Colonic mucosa (tissue), 4 donors: ENCODE measurements at regions not wholly inside any gene's neighbourhood (a gene's known extent, or its start where the extent isn't known, plus 50 kb on each side); places are given as distances from the start of the nearest gene placed in this dataset.

Source experiments
- DNase-seq: peaks from one replicate; pipeline ENCODE4 v3.0.0-alpha.2; 2020
- H3K27ac ChIP-seq: fragments of 200-600 bp; one replicate; pipeline ENCODE4 v1.8.0; 2021
- H3K27me3 ChIP-seq: fragments of 200-600 bp; one replicate; pipeline ENCODE4 v1.8.0; 2021
- H3K36me3 ChIP-seq: fragments of 200-600 bp; one replicate; pipeline ENCODE4 v1.8.0; 2021
- H3K4me1 ChIP-seq: fragments of 200-600 bp; one replicate; pipeline ENCODE4 v1.8.0; 2021; ENCODE audit warnings: mild to moderate bottlenecking
- H3K4me3 ChIP-seq: fragments of 200-600 bp; one replicate; pipeline ENCODE4 v1.8.0; 2021
- H3K9ac ChIP-seq, 2 donors: one replicate each; pipeline ENCODE4 v1.7.0; 2013; ENCODE audit warnings: control low read depth in 2 of 2, low read depth in 2 of 2, low read length in 2 of 2
- H3K9me3 ChIP-seq: fragments of 200-600 bp; one replicate; pipeline ENCODE4 v1.8.0; 2021
- CTCF ChIP-seq: fragments of 200-600 bp; IDR thresholded peaks from one replicate; pipeline ENCODE4 v1.8.0; 2022; ENCODE audit warnings: antibody characterized with exemption, mild to moderate bottlenecking
- intact Hi-C: fragments of 100-400 bp; cut with DNase I; formaldehyde crosslinking; loops from one replicate; pipeline ENCODE4 v1.14.1; 2022
- donor health status: healthy.
- donor health status: DM: no; HTN: no; CAD: no.
- donor health status: DM: no; HTN: no; CAD: no.

- H3K27ac ChIP-seq, result no peak overlapping the region
- H3K9ac ChIP-seq, result no peak overlapping the region
- H3K9me3 ChIP-seq, result no peaks in the 10 kb centered on the region
- intact Hi-C loops, result no loop called here
- H3K36me3 ChIP-seq, result no peaks in the 10 kb centered on the region
- H3K4me3 ChIP-seq, result no peak overlapping the region
- no peaks in the 10 kb centered on the region for H3K4me1 ChIP-seq
- no peak for TF ChIP-seq CTCF
- no peak for DNase-seq
- no peaks in the 10 kb centered on the region for H3K27me3 ChIP-seq
Measured at GRCh38 chrX:107502316-107502715, 52.9 kb downstream of the FRMPD3 start.

GRCh38 chrX:107504006-107504405 lies 54.6 kb downstream of the FRMPD3 start:
- TF ChIP-seq CTCF, result no peak
- intact Hi-C loops, result no loop called here

GRCh38 chrX:107505223-107505622 lies 55.8 kb downstream of the FRMPD3 start:
- Histone ChIP-seq H3K4me1 (no peaks in the 10 kb centered on the region), H3K27me3 (no peaks in the 10 kb centered on the region), H3K9ac (no peak overlapping the region), H3K36me3 (no peaks in the 10 kb centered on the region), H3K9me3 (no peaks in the 10 kb centered on the region), H3K27ac (no peak overlapping the region), H3K4me3 (no peak overlapping the region)
- DNase-seq, result no peak
- no peak for TF ChIP-seq CTCF
- intact Hi-C loops, result no loop called here

More at GRCh38 chrX:107504006-107504405, 54.6 kb downstream of the FRMPD3 start:
- no peak for DNase-seq
- no peaks in the 10 kb centered on the region for H3K9me3 ChIP-seq
- H3K4me3 ChIP-seq, result no peak overlapping the region
- H3K9ac ChIP-seq, result no peak overlapping the region
- H3K4me1 ChIP-seq, result no peaks in the 10 kb centered on the region
- no peaks in the 10 kb centered on the region for H3K27me3 ChIP-seq
- H3K36me3 ChIP-seq, result no peaks in the 10 kb centered on the region
- H3K27ac ChIP-seq, result no peak overlapping the region

GRCh38 chrX:107506596-107507031 lies 57.2 kb downstream of the FRMPD3 start:
- H3K9ac ChIP-seq, result no peak overlapping the region
- no peak overlapping the region for H3K27ac ChIP-seq
- TF ChIP-seq CTCF, result no peak
- H3K4me1 ChIP-seq, result no peaks in the 10 kb centered on the region
- intact Hi-C loops, result no loop called here
- no peaks in the 10 kb centered on the region for H3K27me3 ChIP-seq
- H3K4me3 ChIP-seq, result no peak overlapping the region
- H3K9me3 ChIP-seq, result no peaks in the 10 kb centered on the region
- H3K36me3 ChIP-seq, result no peaks in the 10 kb centered on the region
- DNase-seq, result no peak

- intact Hi-C loops, result no loop called here
- TF ChIP-seq CTCF, result no peak
- Histone ChIP-seq H3K27me3 (no peaks in the 10 kb centered on the region), H3K4me1 (no peaks in the 10 kb centered on the region), H3K9me3 (no peaks in the 10 kb centered on the region), H3K36me3 (no peaks in the 10 kb centered on the region), H3K4me3 (no peak overlapping the region), H3K9ac (no peak overlapping the region), H3K27ac (no peak overlapping the region)
- no peak for DNase-seq
Measured at GRCh38 chrX:107507093-107507743, 57.8 kb downstream of the FRMPD3 start.
